Heart left ventricle (tissue), 13 donors: ENCODE measurements at regions not wholly inside any gene's neighbourhood (a gene's known extent, or its start where the extent isn't known, plus 50 kb on each side); places are given as distances from the start of the nearest gene placed in this dataset.

Source experiments
- POLR2A ChIP-seq, 2 donors: fragments of 450-650 bp; IDR thresholded peaks; one replicate each; pipeline ENCODE4 v1.6.1; 2017; ENCODE audit warnings: antibody characterized with exemption in 2 of 2, mild to moderate bottlenecking in 2 of 2, moderate library complexity in 2 of 2
- TF ChIP-seq, protein P1 (sequence below), 12 donors: fragments of 200-600 bp; sonication (generic) in 4 of 12; IDR thresholded peaks; one replicate each; pipeline versions ENCODE4 v1.5.0 to v1.8.0; 2018 to 2022; ENCODE audit warnings: antibody characterized with exemption in 12 of 12, mild to moderate bottlenecking in 5 of 12
- donor health status: ischemic (EF 13 %, LVEDD 7.1; RV severe dilation, severe dysfunction).
- donor health status: DM: no; HTN: yes; CAD: no.
- donor health status: DM: no; HTN: no; CAD: no.
- donor health status: ischemic (EF 25% LVEDD 6.9; RV normal size, moderate dysfunction).
- donor health status: ischemic (EF 25% LVEDD 5.7; RV mildly dilated, moderate dysfunction).
- donor health status: ischemic (EF 35%, LVEDD 5.7; RV mildly dilated, moderate dysfunction).
- donor health status: nonischemic (EF 11% LVEDD 7.7; RV severe dilation, severe dysfunction).
- donor health status: DM: yes; HTN: yes; CAD: no.
- donor health status: PGD.
- donor health status: ischemic (EF 29% LVEDD 5.4; RV normal size, mild dysfunction).
- donor health status: nonischemic (EF 23%, LVEDD 6.1; RV moderate dilation, normal function).

- TF ChIP-seq, protein P1, sequence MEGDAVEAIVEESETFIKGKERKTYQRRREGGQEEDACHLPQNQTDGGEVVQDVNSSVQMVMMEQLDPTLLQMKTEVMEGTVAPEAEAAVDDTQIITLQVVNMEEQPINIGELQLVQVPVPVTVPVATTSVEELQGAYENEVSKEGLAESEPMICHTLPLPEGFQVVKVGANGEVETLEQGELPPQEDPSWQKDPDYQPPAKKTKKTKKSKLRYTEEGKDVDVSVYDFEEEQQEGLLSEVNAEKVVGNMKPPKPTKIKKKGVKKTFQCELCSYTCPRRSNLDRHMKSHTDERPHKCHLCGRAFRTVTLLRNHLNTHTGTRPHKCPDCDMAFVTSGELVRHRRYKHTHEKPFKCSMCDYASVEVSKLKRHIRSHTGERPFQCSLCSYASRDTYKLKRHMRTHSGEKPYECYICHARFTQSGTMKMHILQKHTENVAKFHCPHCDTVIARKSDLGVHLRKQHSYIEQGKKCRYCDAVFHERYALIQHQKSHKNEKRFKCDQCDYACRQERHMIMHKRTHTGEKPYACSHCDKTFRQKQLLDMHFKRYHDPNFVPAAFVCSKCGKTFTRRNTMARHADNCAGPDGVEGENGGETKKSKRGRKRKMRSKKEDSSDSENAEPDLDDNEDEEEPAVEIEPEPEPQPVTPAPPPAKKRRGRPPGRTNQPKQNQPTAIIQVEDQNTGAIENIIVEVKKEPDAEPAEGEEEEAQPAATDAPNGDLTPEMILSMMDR (IDR thresholded peaks at IDR 0.05), result no peak
- no peak for TF ChIP-seq POLR2A (IDR thresholded peaks at IDR 0.05)
These were observed 330.4 kb upstream of the ESRRG start for GRCh38 chr1:217053676-217054075.
